Psoas muscle (tissue), 7 donors: ENCODE measurements at regions not wholly inside any gene's neighbourhood (a gene's known extent, or its start where the extent isn't known, plus 50 kb on each side); places are given as distances from the start of the nearest gene placed in this dataset.

Experiments
- ATAC-seq, 4 donors: fragments of 200-7000 bp; cut with Tn5 transposase; one replicate each; pipeline ENCODE4 v1.9.1; 2020; ENCODE audit warnings: moderate library complexity in 3 of 4, mild to moderate bottlenecking in 2 of 4
- DNase-seq, 2 donors: peaks; one replicate each; pipeline ENCODE4 v3.0.0-alpha.2; 2020
- H3K27ac ChIP-seq: fragments of 200-600 bp; one replicate; pipeline ENCODE4 v1.8.0; 2022
- H3K27me3 ChIP-seq, 3 donors: fragments of 200-600 bp in 1 of 3; one replicate each; pipeline versions ENCODE4 v1.6.1 to v1.8.0; 2013 to 2022; ENCODE audit warnings: low read length in 2 of 3, mild to moderate bottlenecking in 2 of 3, moderate library complexity in 1 of 3; ENCODE audit not compliant: insufficient read depth in 3 of 3
- H3K36me3 ChIP-seq, 2 donors: fragments of 200-600 bp in 1 of 2; one replicate each; pipeline versions ENCODE4 v1.6.1 to v1.8.0; 2013 to 2022; ENCODE audit warnings: low read depth in 1 of 2, mild to moderate bottlenecking in 1 of 2, moderate library complexity in 1 of 2; ENCODE audit not compliant: insufficient read depth in 1 of 2
- H3K4me1 ChIP-seq: fragments of 200-600 bp; one replicate; pipeline ENCODE4 v1.8.0; 2022
- H3K4me3 ChIP-seq: fragments of 200-600 bp; one replicate; pipeline ENCODE4 v1.8.0; 2022; ENCODE audit warnings: mild to moderate bottlenecking
- H3K9me3 ChIP-seq: fragments of 200-600 bp; one replicate; pipeline ENCODE4 v1.8.0; 2022
- CTCF ChIP-seq: fragments of 200-600 bp; IDR thresholded peaks from one replicate; pipeline ENCODE4 v1.8.0; 2022; ENCODE audit warnings: antibody characterized with exemption
- WGBS, 3 donors: extraction: QIAGEN DNeasy Blood & Tissue Kit; methylation state at CpG; one replicate each; pipeline versions ENCODE4 v1.1.6 to v1.1.7; 2013; 5-methylcytosine and 5-hydroxymethylcytosine counted together
- intact Hi-C, 2 donors: fragments of 100-400 bp; cut with DNase I; formaldehyde crosslinking; loops; one replicate each; pipeline versions ENCODE4 v1.11.0 to v1.14.2; 2022
- donor health status: healthy with polysubstance abuse.
- donor health status: DM: no; HTN: no; CAD: no; lungs with moderate emphysema.
- donor health status: Bipolar disorder and iron deficiency.
- donor health status: healthy.
- donor health status: DM: yes; HTN: yes; CAD: no.
- donor health status: DM: no; HTN: no; CAD: no.
- donor health status: DM: yes; HTN: yes; CAD: no.

- Histone ChIP-seq H3K27me3 (peaks cover 0 to 14% (median 0%) of the 10 kb centered on the region in 3 donors), H3K27ac (no peak overlapping the region), H3K4me1 (no peaks in the 10 kb centered on the region), H3K9me3 (no peaks in the 10 kb centered on the region), H3K4me3 (no peak overlapping the region), H3K36me3 (no peaks in the 10 kb centered on the region)
- intact Hi-C loops, result no loop called here
- WGBS, 3 donors, result 87 to 100% (median 97%) methylated on average over 1 of the region's 1 CpG
- DNase-seq, result no peak
- TF ChIP-seq CTCF, result no peak
- ATAC-seq, result no peak
Observed at GRCh38 chr1:181392133-181392532, 91.2 kb upstream of the CACNA1E start.

- no peak for TF ChIP-seq CTCF
- Histone ChIP-seq H3K27me3 (peaks cover 0 to 14% (median 0%) of the 10 kb centered on the region in 3 donors), H3K36me3 (no peaks in the 10 kb centered on the region), H3K4me1 (no peaks in the 10 kb centered on the region), H3K4me3 (no peak overlapping the region), H3K9me3 (no peaks in the 10 kb centered on the region), H3K27ac (no peak overlapping the region)
- 57 to 59% (median 59%) methylated on average over 1 of the region's 1 CpG for WGBS, 3 donors
- no peak for ATAC-seq
- intact Hi-C loops, result no loop called here
- no peak for DNase-seq
Observed at GRCh38 chr1:181392613-181393220, 90.6 kb upstream of the CACNA1E start.

- Histone ChIP-seq H3K36me3 (no peaks in the 10 kb centered on the region), H3K4me3 (no peak overlapping the region), H3K27me3 (peaks cover 0 to 14% (median 0%) of the 10 kb centered on the region in 3 donors), H3K27ac (no peak overlapping the region), H3K9me3 (no peaks in the 10 kb centered on the region), H3K4me1 (no peaks in the 10 kb centered on the region)
- no peak for ATAC-seq
- no peak for TF ChIP-seq CTCF
- 92 to 94% (median 93%) methylated on average over 2 of the region's 2 CpGs for WGBS, 3 donors
- DNase-seq, result no peak
- intact Hi-C loops, result no loop called here
Observed at GRCh38 chr1:181394766-181395165, 88.6 kb upstream of the CACNA1E start.

- Histone ChIP-seq H3K27ac (no peak overlapping the region), H3K4me3 (no peak overlapping the region), H3K36me3 (no peaks in the 10 kb centered on the region), H3K9me3 (no peaks in the 10 kb centered on the region), H3K27me3 (peaks cover 0 to 10% (median 0%) of the 10 kb centered on the region in 3 donors), H3K4me1 (no peaks in the 10 kb centered on the region)
- ATAC-seq, result no peak
- DNase-seq, result no peak
- TF ChIP-seq CTCF, result no peak
- intact Hi-C loops, result no loop called here
- 90 to 96% (median 92%) methylated on average over 5 of the region's 5 CpGs for WGBS, 3 donors
Observed at GRCh38 chr1:181396171-181396670, 87.1 kb upstream of the CACNA1E start.

- H3K36me3 ChIP-seq, result no peaks in the 10 kb centered on the region
Observed at GRCh38 chr1:181396811-181397210, 86.5 kb upstream of the CACNA1E start.

More at GRCh38 chr1:181396811-181397210, 86.5 kb upstream of the CACNA1E start:
- 95 to 100% (median 98%) methylated on average over 1 of the region's 1 CpG for WGBS, 3 donors
- intact Hi-C loops, result no loop called here
- Histone ChIP-seq H3K4me1 (no peaks in the 10 kb centered on the region), H3K4me3 (no peak overlapping the region), H3K9me3 (no peaks in the 10 kb centered on the region), H3K27me3 (peaks cover 0 to 9% (median 0%) of the 10 kb centered on the region in 3 donors), H3K27ac (no peak overlapping the region)
- ATAC-seq (no peak), DNase-seq (no peak)
- TF ChIP-seq CTCF, result no peak
